ENCODE measurements at regions not wholly inside any gene's neighbourhood (a gene's known extent, or its start where the extent isn't known, plus 50 kb on each side); places are given as distances from the start of the nearest gene placed in this dataset.
A peak's percentile ranks its signal among the peaks of the same experiment; 100 is the strongest.

- no peak for DNase-seq (ENCODE audit: low read depth)
- no peak for TF ChIP-seq CTCF (conservative IDR thresholded peaks at IDR 0.05; ENCODE audit: control insufficient read depth, insufficient read depth, low read depth, low read length)
- H3K4me3 ChIP-seq (ENCODE audit: control insufficient read depth, low read depth, low read length): no peak overlapping the region
Measured at GRCh38 chr14:49527221-49527620, 59.0 kb downstream of the RPS29 start.

- H3K4me3 ChIP-seq (ENCODE audit: control insufficient read depth, low read depth, low read length): no peak overlapping the region
Measured at GRCh38 chr14:49526101-49526500, 60.1 kb downstream of the RPS29 start.

GRCh38 chr14:49516286-49516685, 69.9 kb downstream of the RPS29 start:
- DNase-seq (ENCODE audit: low read depth): no peak
- no peak overlapping the region for H3K4me3 ChIP-seq (ENCODE audit: control insufficient read depth, low read depth, low read length)
- TF ChIP-seq CTCF (conservative IDR thresholded peaks at IDR 0.05; ENCODE audit: control insufficient read depth, insufficient read depth, low read depth, low read length): no peak

More at GRCh38 chr14:49526101-49526500, 60.1 kb downstream of the RPS29 start:
- no peak for DNase-seq (ENCODE audit: low read depth)
- TF ChIP-seq CTCF (conservative IDR thresholded peaks at IDR 0.05; ENCODE audit: control insufficient read depth, insufficient read depth, low read depth, low read length): no peak

GRCh38 chr14:49512571-49512970, 73.6 kb downstream of the RPS29 start:
- TF ChIP-seq CTCF (conservative IDR thresholded peaks at IDR 0.05; ENCODE audit: control insufficient read depth, insufficient read depth, low read depth, low read length): no peak
- no peak for DNase-seq (ENCODE audit: low read depth)
- H3K4me3 ChIP-seq (ENCODE audit: control insufficient read depth, low read depth, low read length): no peak overlapping the region

GRCh38 chr14:49512147-49512551, 74.0 kb downstream of the RPS29 start:
- H3K4me3 ChIP-seq (ENCODE audit: control insufficient read depth, low read depth, low read length): no peak overlapping the region
- TF ChIP-seq CTCF (conservative IDR thresholded peaks at IDR 0.05; ENCODE audit: control insufficient read depth, insufficient read depth, low read depth, low read length): no peak
- DNase-seq (ENCODE audit: low read depth): peak; percentile 93

GRCh38 chr14:49508124-49508523, 78.1 kb downstream of the RPS29 start:
- no peak for TF ChIP-seq CTCF (conservative IDR thresholded peaks at IDR 0.05; ENCODE audit: control insufficient read depth, insufficient read depth, low read depth, low read length)
- no peak for DNase-seq (ENCODE audit: low read depth)
- no peak overlapping the region for H3K4me3 ChIP-seq (ENCODE audit: control insufficient read depth, low read depth, low read length)

- no peak overlapping the region for H3K4me3 ChIP-seq (ENCODE audit: control insufficient read depth, low read depth, low read length)
- no peak for TF ChIP-seq CTCF (conservative IDR thresholded peaks at IDR 0.05; ENCODE audit: control insufficient read depth, insufficient read depth, low read depth, low read length)
- no peak for DNase-seq (ENCODE audit: low read depth)
Measured at GRCh38 chr14:49506650-49507049, 79.5 kb downstream of the RPS29 start.
